ENCODE measurements at regions not wholly inside any gene's neighbourhood (a gene's known extent, or its start where the extent isn't known, plus 50 kb on each side); places are given as distances from the start of the nearest gene placed in this dataset.

DNA sequence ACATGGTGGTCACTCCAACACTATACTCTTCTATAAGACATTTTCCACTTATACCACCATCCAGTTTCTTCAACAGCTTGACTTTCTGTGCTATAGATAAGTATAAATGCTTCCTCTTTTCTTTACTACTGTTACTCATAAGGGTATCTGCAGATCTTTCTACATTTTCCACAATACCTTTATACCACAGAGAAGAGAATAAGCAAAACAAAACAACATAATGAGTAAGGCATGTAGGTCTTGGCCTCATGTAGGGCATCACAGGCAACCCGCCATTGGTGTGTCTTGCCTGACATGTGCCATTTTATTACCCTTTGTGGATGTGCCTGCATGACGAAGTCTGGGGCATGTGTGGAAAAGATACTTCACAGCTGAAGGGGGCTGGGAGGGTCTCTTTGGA lies 265.3 kb upstream of the STARD13 start:
- POLR2A ChIA-PET = interaction anchor here (0.6 kb wide), 1 partner anchor 919 kb away, joined by 3 read pairs; no protein-coding TSS in a partner anchor
- H3K9me3 ChIP-seq (ENCODE audit: control insufficient read depth, insufficient read depth, low read depth, low read length) = no peaks in the 10 kb centered on the region
- no peak overlapping the region for H3K4me3 ChIP-seq (ENCODE audit: low read depth in 2 of 2, low read length in 2 of 2)
- intact Hi-C loops (cut with micrococcal nuclease; ENCODE audit: unreplicated experiment) = loop anchor here (5.0 kb wide), 1 partner anchor 171 kb away; no protein-coding TSS in a partner anchor
- CTCF ChIA-PET = no interaction called here
- no peak for DNase-seq (ENCODE audit: low read depth, low spot score)
- no peaks in the 10 kb centered on the region for H3K36me3 ChIP-seq (ENCODE audit: control insufficient read depth, insufficient read depth, low read length)
- TF ChIP-seq, protein P1, sequence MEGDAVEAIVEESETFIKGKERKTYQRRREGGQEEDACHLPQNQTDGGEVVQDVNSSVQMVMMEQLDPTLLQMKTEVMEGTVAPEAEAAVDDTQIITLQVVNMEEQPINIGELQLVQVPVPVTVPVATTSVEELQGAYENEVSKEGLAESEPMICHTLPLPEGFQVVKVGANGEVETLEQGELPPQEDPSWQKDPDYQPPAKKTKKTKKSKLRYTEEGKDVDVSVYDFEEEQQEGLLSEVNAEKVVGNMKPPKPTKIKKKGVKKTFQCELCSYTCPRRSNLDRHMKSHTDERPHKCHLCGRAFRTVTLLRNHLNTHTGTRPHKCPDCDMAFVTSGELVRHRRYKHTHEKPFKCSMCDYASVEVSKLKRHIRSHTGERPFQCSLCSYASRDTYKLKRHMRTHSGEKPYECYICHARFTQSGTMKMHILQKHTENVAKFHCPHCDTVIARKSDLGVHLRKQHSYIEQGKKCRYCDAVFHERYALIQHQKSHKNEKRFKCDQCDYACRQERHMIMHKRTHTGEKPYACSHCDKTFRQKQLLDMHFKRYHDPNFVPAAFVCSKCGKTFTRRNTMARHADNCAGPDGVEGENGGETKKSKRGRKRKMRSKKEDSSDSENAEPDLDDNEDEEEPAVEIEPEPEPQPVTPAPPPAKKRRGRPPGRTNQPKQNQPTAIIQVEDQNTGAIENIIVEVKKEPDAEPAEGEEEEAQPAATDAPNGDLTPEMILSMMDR (IDR thresholded peaks at IDR 0.05) = no peak
- TF ChIP-seq POLR2AphosphoS5 (IDR thresholded peaks at IDR 0.05; ENCODE audit: low read depth, low read length) = no peak
- no peak for TF ChIP-seq SIN3A (IDR thresholded peaks at IDR 0.05; ENCODE audit: borderline replicate concordance, insufficient read depth, low read depth, low read length)
- TF ChIP-seq REST (IDR thresholded peaks at IDR 0.05; ENCODE audit: insufficient read depth in 1 of 2, low read depth in 2 of 2, low read length in 1 of 2) = no peak
- no peak for TF ChIP-seq TCF7L2 (IDR thresholded peaks at IDR 0.05; ENCODE audit: low read depth, low read length)
- H3K27me3 ChIP-seq (ENCODE audit: control insufficient read depth, insufficient read depth, low read length) = no peaks in the 10 kb centered on the region
- BruUV-seq (replicated peaks) = no TSS peak
- no peak overlapping the region for H3K27ac ChIP-seq (ENCODE audit: low read length)
- no peak for ATAC-seq
- H3K4me1 ChIP-seq (ENCODE audit: control insufficient read depth, insufficient read depth, low read length) = no peaks in the 10 kb centered on the region
- in situ Hi-C loops (cut with HindIII; ENCODE audit: low pct_unique_long_range_greater_than_20kb, low sequenced_read_pairs) = no loop called here

DNA sequence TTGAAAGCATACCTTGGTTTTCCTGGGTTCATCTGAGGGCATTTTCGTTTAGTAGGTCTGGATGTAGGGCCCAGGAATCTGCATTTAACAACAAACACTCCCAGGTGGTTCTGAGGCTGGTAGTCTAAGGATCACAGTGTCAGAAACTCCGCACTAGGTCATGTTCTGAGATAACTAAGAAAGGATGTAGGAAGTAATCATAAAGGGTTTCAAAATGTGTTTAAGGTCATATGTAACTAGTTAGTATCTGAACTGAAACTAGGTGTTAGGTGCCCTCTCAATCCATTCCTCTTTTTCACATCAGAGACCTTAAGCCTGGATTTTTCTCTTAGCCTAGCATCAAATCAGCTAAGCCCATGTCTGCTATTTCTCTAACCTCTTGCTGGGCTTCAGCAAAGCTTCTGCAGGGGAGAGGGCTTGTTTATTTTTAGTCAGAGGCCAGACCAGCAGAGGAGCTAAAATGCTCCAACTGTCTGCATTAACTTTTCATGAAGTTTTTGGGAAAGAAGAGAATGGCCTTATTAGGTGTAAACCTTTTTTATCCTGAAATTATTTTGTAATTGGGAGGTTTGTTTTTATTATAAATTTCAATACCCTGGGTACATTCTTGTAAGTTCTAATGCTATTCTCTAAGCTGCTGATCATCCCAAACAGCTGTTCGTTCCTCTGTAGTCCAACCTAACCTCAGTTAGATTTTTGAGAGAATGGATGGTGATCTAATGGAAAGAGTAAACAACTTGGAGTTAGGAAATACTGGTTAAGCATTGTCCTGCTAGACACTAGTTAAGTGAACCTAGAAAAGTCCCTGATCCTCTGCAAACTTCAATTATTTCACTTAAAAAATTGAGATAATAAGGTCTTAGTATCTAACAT lies 262.8 kb upstream of the RFC3 start:
- no peak for ATAC-seq

More for the DNA sequence above, 262.8 kb upstream of the RFC3 start:
- in situ Hi-C loops (cut with HindIII; ENCODE audit: low pct_unique_long_range_greater_than_20kb, low sequenced_read_pairs) (no loop called here), intact Hi-C loops (cut with micrococcal nuclease; ENCODE audit: unreplicated experiment) (loop anchor here (5.0 kb wide), 1 partner anchor 167 kb away; no protein-coding TSS in a partner anchor)
- no peaks in the 10 kb centered on the region for H3K9me3 ChIP-seq (ENCODE audit: control insufficient read depth, insufficient read depth, low read depth, low read length)
- H3K4me1 ChIP-seq (ENCODE audit: control insufficient read depth, insufficient read depth, low read length) = no peaks in the 10 kb centered on the region
- ChIA-PET POLR2A (no interaction called here), CTCF (no interaction called here)
- H3K36me3 ChIP-seq (ENCODE audit: control insufficient read depth, insufficient read depth, low read length) = no peaks in the 10 kb centered on the region
- BruUV-seq (replicated peaks) = no TSS peak
- no peak for DNase-seq (ENCODE audit: low read depth, low spot score)
- no peak overlapping the region for H3K4me3 ChIP-seq (ENCODE audit: low read depth in 2 of 2, low read length in 2 of 2)
- no peaks in the 10 kb centered on the region for H3K27me3 ChIP-seq (ENCODE audit: control insufficient read depth, insufficient read depth, low read length)
- TF ChIP-seq SIN3A (IDR thresholded peaks at IDR 0.05; ENCODE audit: borderline replicate concordance, insufficient read depth, low read depth, low read length) (no peak), POLR2AphosphoS5 (IDR thresholded peaks at IDR 0.05; ENCODE audit: low read depth, low read length) (no peak), REST (IDR thresholded peaks at IDR 0.05; ENCODE audit: insufficient read depth in 1 of 2, low read depth in 2 of 2, low read length in 1 of 2) (no peak), TCF7L2 (IDR thresholded peaks at IDR 0.05; ENCODE audit: low read depth, low read length) (no peak)
- TF ChIP-seq, protein P1 (IDR thresholded peaks at IDR 0.05) = no peak
- no peak overlapping the region for H3K27ac ChIP-seq (ENCODE audit: low read length)

Measured in Panc1 (cell line).